SK-N-SH treated with all-trans-retinoic acid at 6 μM for 48 hours (cell line): ENCODE measurements at regions not wholly inside any gene's neighbourhood (a gene's known extent, or its start where the extent isn't known, plus 50 kb on each side); places are given as distances from the start of the nearest gene placed in this dataset.

Experiments used
- ATAC-seq: fragments of 200-7000 bp; cut with Tn5 transposase; 3 replicates; pipeline ENCODE4 v1.9.1; 2020; ENCODE audit warnings: mild to moderate bottlenecking, moderate library complexity
- ARNTL ChIP-seq: fragments of 450-650 bp; formaldehyde crosslinking; IDR thresholded peaks from 2 replicates; pipeline ENCODE4 v1.5.0; 2020; ENCODE audit warnings: low read depth, mild to moderate bottlenecking, moderate library complexity, borderline replicate concordance
- BACH2 ChIP-seq: fragments of 250-450 bp; sonication (Bioruptor Pico); IDR thresholded peaks from 2 replicates; pipeline ENCODE4 v1.9.0; 2021; ENCODE audit warnings: mild to moderate bottlenecking, borderline replicate concordance
- CREB5 ChIP-seq: fragments of 250-450 bp; sonication (Bioruptor Pico); IDR thresholded peaks from 2 replicates; pipeline ENCODE4 v1.5.1; 2020; ENCODE audit warnings: low read depth, mild to moderate bottlenecking, moderate library complexity
- CSDC2 ChIP-seq: fragments of 250-450 bp; sonication (Bioruptor Pico); IDR thresholded peaks from 2 replicates; pipeline ENCODE4 v1.5.0; 2020; ENCODE audit warnings: mild to moderate bottlenecking, moderate library complexity
- CSRNP3 ChIP-seq: fragments of 250-450 bp; sonication (Bioruptor Pico); IDR thresholded peaks from 2 replicates; pipeline ENCODE4 v1.5.1; 2021; ENCODE audit warnings: mild to moderate bottlenecking, moderate library complexity
- ESRRG ChIP-seq: fragments of 250-450 bp; sonication (Bioruptor Pico); IDR thresholded peaks from 2 replicates; pipeline ENCODE4 v1.6.1; 2021; ENCODE audit warnings: mild to moderate bottlenecking
- GLIS3 ChIP-seq: fragments of 250-450 bp; sonication (Bioruptor Pico); IDR thresholded peaks from 2 replicates; pipeline ENCODE4 v1.5.0; 2020; ENCODE audit warnings: mild to moderate bottlenecking, moderate library complexity
- ISL1 ChIP-seq: fragments of 250-450 bp; sonication (Bioruptor Pico); IDR thresholded peaks from 2 replicates; pipeline ENCODE4 v2.1.2; 2022; ENCODE audit warnings: mild to moderate bottlenecking, moderate library complexity
- OSR1 ChIP-seq: fragments of 250-450 bp; sonication (Bioruptor Pico); IDR thresholded peaks from 2 replicates; pipeline ENCODE4 v1.8.0; 2022; ENCODE audit warnings: moderate library complexity, mild to moderate bottlenecking, inconsistent platforms
- PATZ1 ChIP-seq: fragments of 250-450 bp; sonication (Bioruptor Pico); IDR thresholded peaks from 2 replicates; pipeline ENCODE4 v1.8.0; 2020; ENCODE audit warnings: mild to moderate bottlenecking, moderate library complexity, borderline replicate concordance
- POU6F1 ChIP-seq: fragments of 250-450 bp; sonication (Bioruptor Pico); IDR thresholded peaks from 2 replicates; pipeline ENCODE4 v1.8.0; 2021; ENCODE audit warnings: low read depth, mild to moderate bottlenecking, moderate library complexity, borderline replicate concordance
- PPARA ChIP-seq: fragments of 250-450 bp; sonication (Bioruptor Pico); IDR thresholded peaks from 2 replicates; pipeline ENCODE4 v1.5.0; 2020; ENCODE audit warnings: mild to moderate bottlenecking, borderline replicate concordance
- SNAI2 ChIP-seq: fragments of 250-450 bp; sonication (Bioruptor Pico); IDR thresholded peaks from 2 replicates; pipeline ENCODE4 v1.5.0; 2020; ENCODE audit warnings: mild to moderate bottlenecking, moderate library complexity
- TCF4 ChIP-seq: fragments of 250-450 bp; sonication (Bioruptor Pico); IDR thresholded peaks from 2 replicates; pipeline ENCODE4 v1.8.0; 2021; ENCODE audit warnings: mild to moderate bottlenecking, moderate library complexity, borderline replicate concordance
- TSHZ2 ChIP-seq: fragments of 250-450 bp; sonication (Bioruptor Pico); IDR thresholded peaks from 2 replicates; pipeline ENCODE4 v1.5.0; 2020; ENCODE audit warnings: mild to moderate bottlenecking, moderate library complexity
- ZC3H10 ChIP-seq: fragments of 250-450 bp; sonication (Bioruptor Pico); IDR thresholded peaks from 2 replicates; pipeline ENCODE4 v1.5.1; 2021; ENCODE audit warnings: mild to moderate bottlenecking, moderate library complexity
- ZFP3 ChIP-seq: fragments of 250-450 bp; sonication (Bioruptor Pico); IDR thresholded peaks from 2 replicates; pipeline ENCODE4 v1.5.0; 2020; ENCODE audit warnings: mild to moderate bottlenecking, moderate library complexity
- ZFP30 ChIP-seq: fragments of 450-650 bp; formaldehyde crosslinking; IDR thresholded peaks from 2 replicates; pipeline ENCODE4 v1.5.0; 2022; ENCODE audit warnings: mild to moderate bottlenecking, moderate library complexity
- ZNF8 ChIP-seq: fragments of 450-650 bp; formaldehyde crosslinking; IDR thresholded peaks from 2 replicates; pipeline ENCODE4 v1.5.0; 2020; ENCODE audit warnings: mild to moderate bottlenecking, moderate library complexity

GRCh38 chr2:215635788-215636139 is 199.9 kb upstream of the FN1 start (continued):
- TF ChIP-seq ZFP30 (no peak), CREB5 (CRISPR knock-in tag) (no peak), GLIS3 (no peak)

GRCh38 chr2:215635071-215635787 is 199.4 kb upstream of the FN1 start:
- TF ChIP-seq CSDC2 (CRISPR knock-in tag) (no peak), CREB5 (CRISPR knock-in tag) (no peak), ESRRG (CRISPR knock-in tag) (no peak), ISL1 (CRISPR knock-in tag) (no peak), TSHZ2 (no peak), ZFP3 (CRISPR knock-in tag) (no peak), SNAI2 (no peak), PPARA (CRISPR knock-in tag) (no peak), ZC3H10 (CRISPR knock-in tag) (no peak), ZNF8 (CRISPR knock-in tag) (no peak), BACH2 (CRISPR knock-in tag) (no peak), PATZ1 (CRISPR knock-in tag) (no peak), POU6F1 (CRISPR knock-in tag) (no peak), CSRNP3 (no peak), ARNTL (CRISPR knock-in tag) (no peak), TCF4 (CRISPR knock-in tag) (no peak), ZFP30 (no peak), OSR1 (CRISPR knock-in tag) (no peak)
- no peak for ATAC-seq

- no peak for ATAC-seq
- TF ChIP-seq TSHZ2 (no peak), ESRRG (CRISPR knock-in tag) (no peak), CSRNP3 (no peak), CSDC2 (CRISPR knock-in tag) (no peak), ZFP3 (CRISPR knock-in tag) (no peak), ISL1 (CRISPR knock-in tag) (no peak), BACH2 (CRISPR knock-in tag) (no peak), ARNTL (CRISPR knock-in tag) (no peak), CREB5 (CRISPR knock-in tag) (no peak)
These were observed 197.5 kb upstream of the FN1 start for GRCh38 chr2:215633360-215633759.
